ENCODE measurements at regions not wholly inside any gene's neighbourhood (a gene's known extent, or its start where the extent isn't known, plus 50 kb on each side); places are given as distances from the start of the nearest gene placed in this dataset.
"Not testable (repeated sequence)": the region's sequence is repeated elsewhere in the genome, so short reads cannot be mapped to it uniquely, and the experiment has no call there.

DNA sequence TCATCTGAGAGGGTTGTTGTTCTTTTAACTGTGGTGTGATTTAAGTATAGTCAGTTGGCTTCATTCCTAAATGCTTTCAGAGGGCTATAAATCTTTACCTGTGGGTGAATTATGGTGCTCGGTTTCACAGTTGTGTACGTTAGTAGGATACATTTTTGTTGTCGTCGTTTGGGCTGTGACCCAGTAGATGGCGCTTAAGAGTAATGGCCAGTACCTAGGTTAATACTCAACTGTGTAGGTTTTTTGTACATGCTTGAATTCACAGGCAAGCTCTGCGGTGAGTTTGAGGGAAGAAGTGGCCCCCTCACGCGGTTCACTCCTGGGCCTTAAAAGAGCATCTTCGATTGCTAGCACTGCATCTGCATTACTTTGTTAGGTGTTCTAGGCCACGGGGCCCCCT lies 571.7 kb upstream of the TGIF2LX start:
- H3K4me1 ChIP-seq (ENCODE audit: insufficient read depth, low read length); H3K27ac ChIP-seq (ENCODE audit: low read length); H3K4me3 ChIP-seq (ENCODE audit: low read depth in 1 of 2, low read length in 2 of 2); H3K9me3 ChIP-seq (ENCODE audit: insufficient read depth, low read length, severe bottlenecking); H3K4me2 ChIP-seq (ENCODE audit: insufficient read depth, low read length); H3K79me2 ChIP-seq (ENCODE audit: insufficient read depth, low read length); H3K9ac ChIP-seq (ENCODE audit: low read depth, low read length); H3K27me3 ChIP-seq (ENCODE audit: insufficient read depth, low read length, poor library complexity); H2AFZ ChIP-seq (ENCODE audit: low read depth, low read length); H3K36me3 ChIP-seq (ENCODE audit: insufficient read depth, low read length); H4K20me1 ChIP-seq (ENCODE audit: insufficient read depth, low read length): not testable (repeated sequence)
- peak; percentile 73 for ATAC-seq (ENCODE audit: insufficient read depth, low read depth)
- peak; percentile 23 for DNase-seq
- TF ChIP-seq CTCF (IDR thresholded peaks at IDR 0.05; ENCODE audit: borderline replicate concordance, extremely low read depth, low read length, poor library complexity, severe bottlenecking): peak; percentile 27

DNA sequence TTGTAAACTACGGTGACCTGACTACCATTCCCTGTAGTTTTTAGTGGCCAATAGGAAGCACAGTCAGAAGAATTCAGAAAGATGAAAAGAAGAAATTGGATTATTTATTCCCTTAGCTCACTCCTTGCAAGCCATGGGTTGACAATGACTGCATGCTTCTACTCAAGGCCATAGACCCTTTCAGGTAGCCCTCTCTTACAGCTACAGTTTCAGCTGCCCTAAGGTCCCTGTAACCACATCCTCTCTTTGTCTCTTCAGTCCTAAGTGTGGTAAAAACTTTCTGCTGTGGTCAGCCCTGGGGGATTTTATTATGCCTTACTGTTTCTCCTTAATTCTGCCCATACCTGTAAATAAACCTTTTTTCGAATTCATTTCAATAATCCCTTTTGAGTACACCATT lies 551.8 kb upstream of the TGIF2LX start:
- H3K36me3 ChIP-seq (ENCODE audit: insufficient read depth, low read length); H3K79me2 ChIP-seq (ENCODE audit: insufficient read depth, low read length); H3K9me3 ChIP-seq (ENCODE audit: insufficient read depth, low read length, severe bottlenecking); H3K4me3 ChIP-seq (ENCODE audit: low read depth in 1 of 2, low read length in 2 of 2); H3K27me3 ChIP-seq (ENCODE audit: insufficient read depth, low read length, poor library complexity); DNase-seq; H4K20me1 ChIP-seq (ENCODE audit: insufficient read depth, low read length); H3K4me2 ChIP-seq (ENCODE audit: insufficient read depth, low read length); H2AFZ ChIP-seq (ENCODE audit: low read depth, low read length); H3K27ac ChIP-seq (ENCODE audit: low read length); ATAC-seq (ENCODE audit: insufficient read depth, low read depth); H3K9ac ChIP-seq (ENCODE audit: low read depth, low read length); H3K4me1 ChIP-seq (ENCODE audit: insufficient read depth, low read length): not testable (repeated sequence)

GRCh38 chrX:89393004-89393403 lies 528.7 kb upstream of the TGIF2LX start:
- H3K4me3 ChIP-seq (ENCODE audit: low read depth in 1 of 2, low read length in 2 of 2); H3K27ac ChIP-seq (ENCODE audit: low read length); H3K9me3 ChIP-seq (ENCODE audit: insufficient read depth, low read length, severe bottlenecking); H3K4me1 ChIP-seq (ENCODE audit: insufficient read depth, low read length); H3K27me3 ChIP-seq (ENCODE audit: insufficient read depth, low read length, poor library complexity); H3K79me2 ChIP-seq (ENCODE audit: insufficient read depth, low read length); H2AFZ ChIP-seq (ENCODE audit: low read depth, low read length); H4K20me1 ChIP-seq (ENCODE audit: insufficient read depth, low read length); H3K9ac ChIP-seq (ENCODE audit: low read depth, low read length); H3K4me2 ChIP-seq (ENCODE audit: insufficient read depth, low read length); H3K36me3 ChIP-seq (ENCODE audit: insufficient read depth, low read length): not testable (repeated sequence)
- DNase-seq (peak; percentile 75), ATAC-seq (ENCODE audit: insufficient read depth, low read depth) (peak; percentile 88)

- H3K4me3 ChIP-seq (ENCODE audit: low read depth in 1 of 2, low read length in 2 of 2); DNase-seq; H3K4me2 ChIP-seq (ENCODE audit: insufficient read depth, low read length); H3K27me3 ChIP-seq (ENCODE audit: insufficient read depth, low read length, poor library complexity); H2AFZ ChIP-seq (ENCODE audit: low read depth, low read length); H3K4me1 ChIP-seq (ENCODE audit: insufficient read depth, low read length); H3K27ac ChIP-seq (ENCODE audit: low read length); H3K36me3 ChIP-seq (ENCODE audit: insufficient read depth, low read length); H3K9ac ChIP-seq (ENCODE audit: low read depth, low read length); ATAC-seq (ENCODE audit: insufficient read depth, low read depth); H3K9me3 ChIP-seq (ENCODE audit: insufficient read depth, low read length, severe bottlenecking); H4K20me1 ChIP-seq (ENCODE audit: insufficient read depth, low read length); H3K79me2 ChIP-seq (ENCODE audit: insufficient read depth, low read length): not testable (repeated sequence)
Measured at GRCh38 chrX:89402818-89403217, 518.9 kb upstream of the TGIF2LX start.

GRCh38 chrX:89405148-89405547 lies 516.6 kb upstream of the TGIF2LX start:
- not testable (repeated sequence) for H3K9me3 ChIP-seq (ENCODE audit: insufficient read depth, low read length, severe bottlenecking); H3K27me3 ChIP-seq (ENCODE audit: insufficient read depth, low read length, poor library complexity); H3K79me2 ChIP-seq (ENCODE audit: insufficient read depth, low read length); H3K4me3 ChIP-seq (ENCODE audit: low read depth in 1 of 2, low read length in 2 of 2); H3K9ac ChIP-seq (ENCODE audit: low read depth, low read length); H2AFZ ChIP-seq (ENCODE audit: low read depth, low read length); H3K4me2 ChIP-seq (ENCODE audit: insufficient read depth, low read length); DNase-seq; H3K27ac ChIP-seq (ENCODE audit: low read length); H3K4me1 ChIP-seq (ENCODE audit: insufficient read depth, low read length); ATAC-seq (ENCODE audit: insufficient read depth, low read depth); H3K36me3 ChIP-seq (ENCODE audit: insufficient read depth, low read length); H4K20me1 ChIP-seq (ENCODE audit: insufficient read depth, low read length)

GRCh38 chrX:89416930-89417329 lies 504.8 kb upstream of the TGIF2LX start:
- not testable (repeated sequence) for H3K36me3 ChIP-seq (ENCODE audit: insufficient read depth, low read length); H3K4me1 ChIP-seq (ENCODE audit: insufficient read depth, low read length); H3K4me3 ChIP-seq (ENCODE audit: low read depth in 1 of 2, low read length in 2 of 2); H3K9ac ChIP-seq (ENCODE audit: low read depth, low read length); H2AFZ ChIP-seq (ENCODE audit: low read depth, low read length); H3K4me2 ChIP-seq (ENCODE audit: insufficient read depth, low read length); DNase-seq; H3K9me3 ChIP-seq (ENCODE audit: insufficient read depth, low read length, severe bottlenecking); H4K20me1 ChIP-seq (ENCODE audit: insufficient read depth, low read length); H3K27ac ChIP-seq (ENCODE audit: low read length); H3K27me3 ChIP-seq (ENCODE audit: insufficient read depth, low read length, poor library complexity); ATAC-seq (ENCODE audit: insufficient read depth, low read depth); H3K79me2 ChIP-seq (ENCODE audit: insufficient read depth, low read length)

DNA sequence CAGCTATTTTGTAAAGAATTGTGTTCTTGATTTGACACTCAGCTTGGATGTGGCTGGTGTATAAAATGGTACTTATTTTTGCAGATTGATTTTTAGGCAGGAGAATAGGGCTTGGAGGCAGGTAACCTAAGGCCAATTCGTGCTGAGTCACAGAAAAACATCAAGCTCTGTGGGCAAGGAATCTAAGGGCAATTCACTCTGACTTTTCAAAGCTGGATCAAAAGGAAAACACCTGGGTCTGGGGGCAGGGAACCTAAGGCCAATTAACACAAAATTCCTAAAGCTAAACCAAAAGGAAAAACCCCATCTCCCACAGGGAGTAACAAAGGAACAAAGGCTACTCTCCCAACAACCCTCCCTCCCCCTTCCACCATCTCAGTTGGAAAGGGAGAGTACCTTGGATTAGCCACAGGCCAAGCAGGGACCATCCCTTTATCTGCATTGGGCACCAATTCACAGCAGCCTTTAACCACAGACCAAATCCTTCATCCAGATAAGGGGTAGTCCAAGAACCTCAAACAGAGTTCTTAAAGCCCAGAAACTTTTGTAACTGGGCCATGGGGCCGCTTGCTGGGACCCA lies 489.0 kb upstream of the TGIF2LX start:
- not testable (repeated sequence) for H4K20me1 ChIP-seq (ENCODE audit: insufficient read depth, low read length); H3K79me2 ChIP-seq (ENCODE audit: insufficient read depth, low read length); H2AFZ ChIP-seq (ENCODE audit: low read depth, low read length); H3K36me3 ChIP-seq (ENCODE audit: insufficient read depth, low read length); DNase-seq; H3K9ac ChIP-seq (ENCODE audit: low read depth, low read length); H3K4me1 ChIP-seq (ENCODE audit: insufficient read depth, low read length); H3K27ac ChIP-seq (ENCODE audit: low read length); H3K27me3 ChIP-seq (ENCODE audit: insufficient read depth, low read length, poor library complexity); H3K4me3 ChIP-seq (ENCODE audit: low read depth in 1 of 2, low read length in 2 of 2); H3K9me3 ChIP-seq (ENCODE audit: insufficient read depth, low read length, severe bottlenecking); H3K4me2 ChIP-seq (ENCODE audit: insufficient read depth, low read length); ATAC-seq (ENCODE audit: insufficient read depth, low read depth)

All from DND-41 (cell line).